ENCODE measurements at regions not wholly inside any gene's neighbourhood (a gene's known extent, or its start where the extent isn't known, plus 50 kb on each side); places are given as distances from the start of the nearest gene placed in this dataset.

DNA sequence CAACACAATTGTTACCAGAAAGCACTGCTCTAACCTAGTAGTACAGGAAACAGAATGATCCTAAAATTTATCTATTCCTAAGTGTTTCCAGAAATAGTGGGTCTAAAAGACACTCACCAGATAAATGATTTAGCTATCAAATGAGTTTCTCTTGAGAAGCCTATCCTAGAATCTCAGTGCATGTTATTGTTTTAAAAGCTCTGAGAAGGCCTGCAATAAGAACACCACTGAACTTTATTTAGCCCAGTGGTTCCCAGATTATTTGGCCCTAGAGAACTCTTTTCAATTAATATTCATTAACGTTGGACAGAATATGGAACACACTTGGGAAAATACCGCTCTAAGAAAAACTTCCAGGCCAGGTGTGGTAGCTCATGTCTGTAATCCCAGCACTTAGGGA, 220.1 kb upstream of the GHITM start:
- no peak overlapping the region for H3K4me3 ChIP-seq (ENCODE audit: low read length)
- no peaks in the 10 kb centered on the region for H3F3A ChIP-seq (ENCODE audit: low read length, unreplicated experiment)
- ChIA-PET CTCF (no interaction called here), POLR2A (ENCODE audit: unreplicated experiment) (no interaction called here)
- no peaks in the 10 kb centered on the region for H4K20me1 ChIP-seq (ENCODE audit: low read length)
- no peaks in the 10 kb centered on the region for H3K36me3 ChIP-seq (ENCODE audit: low read depth, low read length)
- DNase-seq: no peak
- H2AFZ ChIP-seq (ENCODE audit: low read length): no peak overlapping the region
- no peaks in the 10 kb centered on the region for H3K79me2 ChIP-seq (ENCODE audit: low read length)
- no peaks in the 10 kb centered on the region for H3K9me3 ChIP-seq (ENCODE audit: low read length)
- H3K4me2 ChIP-seq (ENCODE audit: low read length): no peak overlapping the region
- intact Hi-C loops (cut with micrococcal nuclease): no loop called here
- no peak for ATAC-seq
- BruUV-seq (replicated peaks): no TSS peak
- no peaks in the 10 kb centered on the region for H3K9me2 ChIP-seq (replicated peaks; ENCODE audit: low read length)
- no peak overlapping the region for H3K27ac ChIP-seq (ENCODE audit: low read length)
- H3K4me1 ChIP-seq (ENCODE audit: insufficient read depth, low read length): no peaks in the 10 kb centered on the region
- no peak overlapping the region for H3K9ac ChIP-seq (ENCODE audit: low read length)
- no peaks in the 10 kb centered on the region for H3K27me3 ChIP-seq (ENCODE audit: low read length)
- TF ChIP-seq, protein P1, sequence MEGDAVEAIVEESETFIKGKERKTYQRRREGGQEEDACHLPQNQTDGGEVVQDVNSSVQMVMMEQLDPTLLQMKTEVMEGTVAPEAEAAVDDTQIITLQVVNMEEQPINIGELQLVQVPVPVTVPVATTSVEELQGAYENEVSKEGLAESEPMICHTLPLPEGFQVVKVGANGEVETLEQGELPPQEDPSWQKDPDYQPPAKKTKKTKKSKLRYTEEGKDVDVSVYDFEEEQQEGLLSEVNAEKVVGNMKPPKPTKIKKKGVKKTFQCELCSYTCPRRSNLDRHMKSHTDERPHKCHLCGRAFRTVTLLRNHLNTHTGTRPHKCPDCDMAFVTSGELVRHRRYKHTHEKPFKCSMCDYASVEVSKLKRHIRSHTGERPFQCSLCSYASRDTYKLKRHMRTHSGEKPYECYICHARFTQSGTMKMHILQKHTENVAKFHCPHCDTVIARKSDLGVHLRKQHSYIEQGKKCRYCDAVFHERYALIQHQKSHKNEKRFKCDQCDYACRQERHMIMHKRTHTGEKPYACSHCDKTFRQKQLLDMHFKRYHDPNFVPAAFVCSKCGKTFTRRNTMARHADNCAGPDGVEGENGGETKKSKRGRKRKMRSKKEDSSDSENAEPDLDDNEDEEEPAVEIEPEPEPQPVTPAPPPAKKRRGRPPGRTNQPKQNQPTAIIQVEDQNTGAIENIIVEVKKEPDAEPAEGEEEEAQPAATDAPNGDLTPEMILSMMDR (conservative IDR thresholded peaks at IDR 0.05; ENCODE audit: low read depth, low read length): no peak
- TF ChIP-seq EZH2phosphoT487 (IDR thresholded peaks at IDR 0.05; ENCODE audit: borderline replicate concordance, low read length) (no peak), EZH2 (IDR thresholded peaks at IDR 0.05; ENCODE audit: low read length, unreplicated experiment) (no peak)

DNA sequence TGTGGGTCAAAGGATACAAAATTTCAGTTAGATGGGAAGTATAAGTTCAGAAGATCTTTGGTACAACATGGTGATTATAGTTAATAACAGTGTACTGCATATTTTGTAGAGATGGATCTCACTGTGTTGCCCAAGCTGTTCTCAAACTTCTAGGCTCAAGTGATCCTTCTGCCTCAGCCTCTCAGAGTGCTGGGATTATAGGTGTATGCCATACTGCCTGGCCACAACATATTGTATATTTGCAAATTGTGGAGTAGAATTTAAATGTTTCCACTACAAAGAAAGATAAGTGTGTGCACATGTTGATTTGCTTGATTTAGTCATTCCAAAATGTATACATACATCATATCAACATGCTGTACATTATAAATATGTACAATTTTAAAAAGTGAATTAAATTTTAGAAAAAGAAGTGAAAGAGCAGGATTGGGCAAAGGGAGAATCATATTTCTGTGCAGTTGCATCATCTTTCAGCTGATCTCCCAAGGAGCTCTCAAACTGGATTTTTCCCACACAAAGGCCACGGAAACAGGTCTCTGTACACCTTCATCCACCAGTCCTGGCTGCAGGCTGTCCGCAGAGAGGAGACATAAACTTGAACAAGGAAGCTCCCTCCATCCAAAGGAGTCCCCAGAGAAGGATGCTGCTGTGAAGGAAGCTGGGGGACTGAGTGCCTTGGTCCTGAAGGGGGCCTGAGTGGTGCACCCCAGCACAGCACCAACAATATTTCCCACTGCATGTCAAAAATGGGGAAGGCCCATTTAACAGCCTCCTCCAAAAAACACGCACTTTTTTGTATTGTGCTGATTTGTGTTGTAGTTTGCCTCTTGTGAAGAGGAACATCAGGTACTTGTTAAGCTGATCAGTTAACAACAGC, 217.1 kb upstream of the GHITM start:
- H3K27me3 ChIP-seq (ENCODE audit: low read length): no peaks in the 10 kb centered on the region
- H3K27ac ChIP-seq (ENCODE audit: low read length): no peak overlapping the region
- no peak overlapping the region for H3K9ac ChIP-seq (ENCODE audit: low read length)
- no peak overlapping the region for H2AFZ ChIP-seq (ENCODE audit: low read length)
- ATAC-seq (no peak), DNase-seq (no peak)
- no peak overlapping the region for H3K4me2 ChIP-seq (ENCODE audit: low read length)
- ChIA-PET CTCF (no interaction called here), POLR2A (ENCODE audit: unreplicated experiment) (no interaction called here)
- no peaks in the 10 kb centered on the region for H3K9me2 ChIP-seq (replicated peaks; ENCODE audit: low read length)
- no peak overlapping the region for H3K4me3 ChIP-seq (ENCODE audit: low read length)
- H3K36me3 ChIP-seq (ENCODE audit: low read depth, low read length): no peaks in the 10 kb centered on the region
- H3K4me1 ChIP-seq (ENCODE audit: insufficient read depth, low read length): no peaks in the 10 kb centered on the region
- no peaks in the 10 kb centered on the region for H3K79me2 ChIP-seq (ENCODE audit: low read length)
- no peaks in the 10 kb centered on the region for H4K20me1 ChIP-seq (ENCODE audit: low read length)
- TF ChIP-seq, protein P1 (conservative IDR thresholded peaks at IDR 0.05; ENCODE audit: low read depth, low read length): no peak
- no peak for TF ChIP-seq EZH2phosphoT487 (IDR thresholded peaks at IDR 0.05; ENCODE audit: borderline replicate concordance, low read length)
- TF ChIP-seq EZH2 (IDR thresholded peaks at IDR 0.05; ENCODE audit: low read length, unreplicated experiment): no peak
- intact Hi-C loops (cut with micrococcal nuclease): no loop called here
- no TSS peak for BruUV-seq (replicated peaks)
- no peaks in the 10 kb centered on the region for H3K9me3 ChIP-seq (ENCODE audit: low read length)
- H3F3A ChIP-seq (ENCODE audit: low read length, unreplicated experiment): no peaks in the 10 kb centered on the region

DNA sequence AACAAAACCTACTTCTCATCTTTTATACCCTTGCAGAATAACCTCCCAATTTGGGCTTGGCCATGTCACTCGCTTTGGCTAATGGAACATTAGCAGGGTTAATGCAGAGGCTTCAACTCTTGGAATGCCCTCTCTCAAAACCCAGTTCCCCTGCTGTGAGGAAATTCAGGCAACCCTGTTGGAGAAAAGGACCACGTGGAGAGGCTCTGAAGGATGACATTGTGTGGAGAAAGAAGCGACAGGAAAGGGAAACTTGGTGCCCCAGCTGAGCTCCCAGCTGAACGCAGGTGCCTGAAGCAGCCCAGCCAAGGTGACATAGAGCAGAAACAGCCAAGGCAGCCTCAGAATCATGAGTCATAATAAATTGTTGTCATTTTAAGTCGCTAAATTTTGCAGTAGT, 214.2 kb upstream of the GHITM start:
- Histone ChIP-seq H2AFZ (ENCODE audit: low read length) (no peak overlapping the region), H3K36me3 (ENCODE audit: low read depth, low read length) (no peaks in the 10 kb centered on the region), H3K9me3 (ENCODE audit: low read length) (no peaks in the 10 kb centered on the region), H3K4me3 (ENCODE audit: low read length) (no peak overlapping the region), H3F3A (ENCODE audit: low read length, unreplicated experiment) (no peaks in the 10 kb centered on the region), H3K9ac (ENCODE audit: low read length) (no peak overlapping the region), H3K4me2 (ENCODE audit: low read length) (no peak overlapping the region), H3K27me3 (ENCODE audit: low read length) (no peaks in the 10 kb centered on the region), H4K20me1 (ENCODE audit: low read length) (no peaks in the 10 kb centered on the region), H3K9me2 (replicated peaks; ENCODE audit: low read length) (no peaks in the 10 kb centered on the region), H3K79me2 (ENCODE audit: low read length) (no peaks in the 10 kb centered on the region), H3K27ac (ENCODE audit: low read length) (no peak overlapping the region), H3K4me1 (ENCODE audit: insufficient read depth, low read length) (no peaks in the 10 kb centered on the region)
- intact Hi-C loops (cut with micrococcal nuclease): no loop called here
- no TSS peak for BruUV-seq (replicated peaks)
- TF ChIP-seq EZH2 (IDR thresholded peaks at IDR 0.05; ENCODE audit: low read length, unreplicated experiment) (no peak), EZH2phosphoT487 (IDR thresholded peaks at IDR 0.05; ENCODE audit: borderline replicate concordance, low read length) (no peak)
- TF ChIP-seq, protein P1 (conservative IDR thresholded peaks at IDR 0.05; ENCODE audit: low read depth, low read length): no peak
- CTCF ChIA-PET: no interaction called here
- POLR2A ChIA-PET (ENCODE audit: unreplicated experiment): no interaction called here
- no peak for ATAC-seq
- no peak for DNase-seq

All from PC-3 (cell line).